ENCODE measurements at regions not wholly inside any gene's neighbourhood (a gene's known extent, or its start where the extent isn't known, plus 50 kb on each side); places are given as distances from the start of the nearest gene placed in this dataset.

DNA sequence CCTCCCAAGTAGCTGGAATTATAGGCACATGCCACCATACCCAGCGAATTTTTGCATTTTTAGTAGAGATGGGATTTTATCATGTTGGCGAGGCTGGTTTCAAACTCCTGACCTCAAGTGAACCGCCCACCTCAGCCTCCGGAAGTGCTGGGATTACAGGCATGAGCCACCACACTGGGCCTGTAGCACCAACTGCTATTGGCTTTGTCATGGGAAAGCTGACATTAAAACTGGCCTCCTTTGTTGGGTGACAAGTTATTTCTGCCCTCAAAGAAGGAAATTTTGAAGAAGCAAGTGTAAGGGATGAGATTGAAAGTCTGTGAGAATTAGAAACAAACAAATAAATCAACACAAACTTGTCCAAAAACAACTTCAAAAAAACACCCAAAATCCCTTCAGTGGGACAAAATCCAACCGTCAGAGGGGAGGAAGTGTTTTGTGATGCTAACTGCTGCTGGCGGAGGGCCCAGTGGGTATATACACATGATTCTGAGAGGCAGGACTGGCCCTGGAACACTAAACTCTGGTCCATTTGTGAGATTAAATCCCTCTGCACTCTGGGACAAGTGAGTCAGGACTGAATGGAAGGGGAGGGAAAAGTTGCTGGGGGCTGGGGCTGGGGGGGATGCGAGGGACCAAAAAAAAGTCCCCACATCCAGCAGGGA, 87.5 kb upstream of the NAA20 start:
- DNase-seq, result no peak

DNA sequence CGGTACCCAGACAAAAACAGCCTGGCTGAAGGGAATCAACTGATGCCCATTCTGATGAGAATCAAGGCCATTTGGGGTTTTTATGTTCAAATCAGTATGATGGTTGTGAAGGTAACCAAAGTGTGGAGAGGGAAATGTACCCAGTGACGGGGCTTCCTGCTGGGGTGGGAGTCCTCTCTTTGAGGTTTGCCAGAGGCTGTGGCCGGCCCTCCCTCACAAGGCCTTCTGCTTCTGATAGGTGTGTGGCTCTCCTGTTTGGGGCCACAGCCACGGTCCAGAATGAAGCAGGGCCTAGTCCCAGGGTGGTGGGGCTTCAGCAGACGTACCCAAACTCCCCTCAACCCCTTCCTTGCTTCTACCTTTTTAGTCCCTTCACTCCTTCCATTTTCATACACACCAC, 86.7 kb upstream of the NAA20 start:
- DNase-seq, result no peak

DNA sequence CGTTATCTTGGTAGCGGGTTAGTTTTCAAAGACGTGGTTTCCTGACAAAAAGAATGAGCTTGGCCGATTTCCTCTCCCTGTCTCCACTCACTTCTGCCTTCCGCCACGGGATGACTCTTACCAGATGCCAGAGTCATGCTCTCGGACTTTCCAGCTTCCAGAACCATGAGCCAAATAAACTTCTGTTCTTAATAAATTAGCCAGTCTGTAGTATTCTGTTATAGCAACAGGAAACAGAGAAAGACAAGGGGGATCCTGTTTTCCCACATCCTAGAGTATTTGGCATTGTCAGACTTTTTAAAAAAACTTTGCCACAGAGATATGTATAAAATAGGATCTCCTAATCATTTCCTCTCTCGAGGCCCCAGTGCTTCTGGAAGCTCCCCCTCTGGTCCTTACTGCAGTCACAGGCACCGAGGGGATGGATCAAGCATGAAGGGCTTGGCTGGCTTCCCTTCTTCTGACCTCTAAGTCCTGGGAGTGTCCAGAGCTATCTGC, 84.9 kb upstream of the NAA20 start:
- DNase-seq, result no peak

DNA sequence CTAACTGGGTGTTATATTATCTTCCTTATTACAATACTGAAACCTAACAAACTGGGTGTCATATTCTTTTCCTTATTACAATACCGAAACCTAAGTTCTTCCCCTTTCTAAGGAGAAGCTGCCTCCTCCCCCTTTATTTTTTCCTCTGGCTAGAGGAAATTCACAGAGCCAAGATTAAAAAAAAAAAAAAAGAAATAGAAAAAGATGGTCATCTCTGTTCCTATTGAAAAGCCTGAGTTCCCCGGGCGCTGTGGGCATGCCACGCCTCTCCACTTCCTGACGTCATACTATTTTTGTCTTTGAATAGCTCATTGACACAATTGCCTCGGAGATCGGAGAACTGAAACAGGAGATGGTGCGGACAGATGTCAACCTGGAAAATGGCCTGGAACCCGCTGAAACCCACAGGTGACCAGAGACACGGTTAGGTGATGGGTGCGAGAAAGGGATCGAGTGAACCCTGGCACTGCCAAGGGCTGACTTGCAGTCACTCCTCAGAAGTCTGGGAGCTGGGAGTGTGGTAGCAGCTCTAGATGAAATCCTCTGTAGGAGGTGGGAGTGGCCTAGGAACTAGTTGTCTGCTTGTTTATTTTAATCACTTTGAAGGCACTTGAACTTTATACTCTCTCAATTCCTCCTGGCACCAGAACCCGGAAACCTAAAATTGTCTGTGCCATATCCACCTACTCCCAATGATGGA, 82.2 kb upstream of the NAA20 start:
- no peak for DNase-seq

DNA sequence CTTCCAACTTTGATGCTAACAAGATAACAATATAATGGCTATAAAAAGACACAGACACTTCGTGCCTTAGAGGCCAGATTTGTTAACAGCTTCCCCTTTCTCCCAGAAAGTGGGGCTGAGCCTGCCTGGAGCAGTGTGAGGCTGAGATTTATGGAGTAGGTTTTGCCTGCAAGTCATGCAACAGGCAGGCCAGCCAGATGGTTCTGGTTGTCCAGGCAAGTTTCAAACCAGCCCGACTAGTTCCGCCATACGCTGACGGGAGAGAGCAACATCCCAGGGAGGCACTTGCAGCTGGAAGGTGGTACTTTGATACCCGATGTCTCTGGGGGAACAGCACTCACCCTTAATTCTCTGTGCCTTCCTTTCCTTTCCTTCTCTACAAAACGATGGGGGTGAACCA, 81.3 kb upstream of the NAA20 start:
- DNase-seq, result no peak

DNA sequence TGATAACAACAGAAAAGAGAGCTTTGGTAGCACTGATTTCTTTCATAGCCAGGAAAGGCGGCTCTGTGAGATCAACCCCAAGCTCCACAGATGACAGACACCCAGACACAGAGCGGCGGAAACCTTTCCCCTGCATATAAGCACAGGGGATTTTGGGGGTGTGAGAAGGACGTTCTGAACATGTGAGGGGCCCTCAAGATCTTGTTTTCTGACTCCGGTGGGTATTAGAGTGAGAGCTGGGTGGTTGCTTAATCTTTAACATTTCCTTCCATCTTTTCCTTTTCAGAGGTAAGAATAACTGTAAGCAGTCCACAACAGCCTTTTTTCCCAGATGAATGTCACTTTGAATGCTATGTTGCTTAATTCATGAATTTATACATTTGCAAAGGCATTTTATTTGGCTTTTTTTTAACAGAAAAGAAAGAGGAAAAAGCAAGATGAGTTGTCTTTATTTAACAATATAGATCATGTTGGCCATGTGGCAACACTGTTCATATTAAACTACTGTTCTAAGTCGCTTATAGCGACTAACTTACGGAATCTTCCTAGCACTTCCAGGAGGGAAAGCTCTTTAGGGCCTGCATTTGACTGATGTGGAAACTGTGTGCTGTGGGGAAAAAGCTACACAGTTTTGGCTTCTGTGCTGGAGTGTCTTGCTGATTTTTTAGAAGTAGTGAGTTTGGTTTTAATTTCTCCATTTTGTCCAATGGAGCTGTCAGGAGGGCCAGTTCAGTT, 80.5 kb upstream of the NAA20 start:
- DNase-seq, result no peak

DNA sequence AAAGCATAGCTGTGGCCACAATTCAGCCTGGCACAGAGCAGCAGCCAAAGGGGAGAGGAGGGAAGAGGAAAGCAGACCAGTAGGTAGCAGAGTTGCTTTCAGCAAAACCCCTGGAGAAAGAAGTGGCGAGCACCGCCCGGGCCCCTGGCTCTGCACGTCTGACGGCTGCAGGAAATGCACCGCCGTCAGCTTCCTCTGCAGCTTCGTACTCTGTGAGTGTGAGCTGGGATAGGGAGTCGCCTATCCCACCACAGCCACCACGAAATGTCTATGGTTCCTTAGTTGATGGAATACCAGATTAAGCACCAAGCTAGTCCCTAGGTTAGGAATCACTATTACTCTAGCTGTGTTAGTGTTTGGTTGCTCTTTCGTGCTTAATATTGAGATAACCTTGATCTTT, 79.9 kb upstream of the NAA20 start:
- no peak for DNase-seq

DNA sequence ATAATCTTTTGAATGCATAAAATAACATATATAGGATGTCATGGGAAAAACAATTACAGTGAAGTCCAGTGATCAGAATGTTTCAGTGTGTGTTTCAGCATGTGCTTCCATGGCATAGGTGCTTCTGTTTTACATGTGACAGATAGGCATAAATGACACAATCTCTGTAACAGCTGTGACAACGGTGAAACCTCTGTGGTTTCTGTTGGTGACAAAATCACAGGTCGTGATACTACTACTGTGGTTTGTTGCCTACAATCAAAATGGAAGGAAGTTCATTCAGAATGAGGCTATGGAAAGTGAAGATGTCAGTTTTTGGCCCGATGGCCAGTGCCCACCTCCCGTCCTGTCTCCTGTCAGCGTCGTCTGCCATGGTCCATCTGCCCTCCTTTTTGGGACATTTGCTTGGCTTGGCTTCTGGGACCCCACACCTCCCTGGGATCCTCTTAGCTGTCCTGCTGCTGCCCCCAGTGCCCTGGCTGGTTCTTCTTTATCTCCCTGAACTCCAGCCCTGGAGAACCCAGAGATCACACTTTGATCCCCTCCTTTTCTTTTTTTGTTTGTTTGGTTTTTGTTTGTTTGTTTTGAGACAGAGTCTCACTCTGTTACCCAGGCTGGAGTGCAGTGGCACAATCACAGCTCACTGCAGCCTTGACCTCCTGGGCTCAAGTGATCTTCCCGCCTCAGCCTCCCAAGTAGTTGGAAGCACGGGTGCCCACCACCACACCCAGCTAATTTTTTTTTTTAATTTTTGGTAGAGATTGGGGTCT, 79.3 kb upstream of the NAA20 start:
- no peak for DNase-seq

DNA sequence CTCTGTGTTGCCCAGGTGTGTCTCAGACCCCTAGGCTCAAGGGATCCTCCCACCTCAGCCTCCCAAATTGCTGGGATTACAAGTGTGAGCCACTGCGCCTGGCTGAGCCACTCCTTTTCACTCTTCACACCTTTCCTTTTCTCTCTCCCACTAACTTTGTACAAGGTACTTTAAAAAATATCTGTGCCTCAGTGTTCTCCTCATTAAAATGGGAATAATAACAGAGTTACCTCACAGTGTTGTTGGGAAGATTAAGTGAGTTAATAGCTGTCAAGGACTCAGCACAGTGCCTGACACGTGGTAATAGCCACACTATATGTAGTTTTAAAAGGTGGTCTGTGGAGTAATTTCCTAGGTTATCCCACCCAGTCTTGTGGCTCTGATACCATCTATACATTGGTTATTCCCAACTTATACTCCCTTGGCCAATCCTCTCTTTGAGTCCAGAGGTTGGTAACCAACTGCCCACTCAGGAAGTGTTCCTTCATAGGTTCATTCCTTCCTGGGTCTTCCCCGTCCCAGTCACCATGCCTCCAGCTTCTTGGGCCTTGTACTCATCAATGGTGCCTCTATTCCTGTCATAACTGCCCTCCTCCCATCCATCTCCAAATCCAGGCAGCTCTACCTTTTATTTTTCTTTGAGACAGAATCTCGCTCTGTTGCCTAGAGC, 78.6 kb upstream of the NAA20 start:
- DNase-seq, result no peak

DNA sequence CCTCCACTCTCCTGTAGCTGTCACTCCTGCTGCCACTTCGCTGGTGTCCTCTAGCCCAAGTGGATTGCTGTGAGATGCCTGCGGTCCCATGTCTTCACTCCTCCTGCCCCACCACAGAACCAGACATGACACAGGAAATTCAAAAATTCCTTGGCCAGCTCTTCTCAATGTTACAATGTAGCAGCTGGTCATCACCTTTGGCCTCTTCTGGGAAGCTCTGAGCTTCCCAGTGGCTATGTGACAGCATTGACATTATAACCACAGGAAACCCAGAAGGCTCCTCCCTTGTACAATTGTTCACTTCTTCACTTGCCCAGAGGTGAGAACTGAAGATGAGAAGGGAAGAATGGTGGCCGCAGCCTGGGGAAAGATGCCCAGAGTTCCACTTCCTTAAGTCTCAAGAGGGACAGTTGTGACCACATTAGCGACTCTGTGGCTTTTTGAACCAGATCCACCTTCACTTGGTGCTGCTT, 76.1 kb upstream of the NAA20 start:
- DNase-seq, result no peak

DNA sequence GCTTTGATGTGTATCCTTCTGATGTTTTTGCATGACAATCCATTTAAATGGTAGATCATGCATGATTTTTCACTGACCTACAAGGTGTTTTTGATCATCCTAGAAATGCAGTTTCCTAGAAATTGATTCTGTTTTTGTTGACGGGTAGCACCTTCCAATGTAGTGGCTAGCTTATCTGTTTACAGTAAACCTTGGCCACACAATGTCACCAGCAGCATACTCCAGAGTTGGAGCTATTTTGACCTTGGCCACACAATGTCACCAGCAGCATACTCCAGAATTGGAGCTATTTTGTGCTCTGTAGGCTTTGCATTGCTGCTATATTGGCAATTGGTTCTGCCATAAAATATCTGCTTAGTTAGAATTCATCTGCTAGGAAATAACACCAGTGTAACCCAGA, 74.6 kb upstream of the NAA20 start:
- DNase-seq, result no peak

DNA sequence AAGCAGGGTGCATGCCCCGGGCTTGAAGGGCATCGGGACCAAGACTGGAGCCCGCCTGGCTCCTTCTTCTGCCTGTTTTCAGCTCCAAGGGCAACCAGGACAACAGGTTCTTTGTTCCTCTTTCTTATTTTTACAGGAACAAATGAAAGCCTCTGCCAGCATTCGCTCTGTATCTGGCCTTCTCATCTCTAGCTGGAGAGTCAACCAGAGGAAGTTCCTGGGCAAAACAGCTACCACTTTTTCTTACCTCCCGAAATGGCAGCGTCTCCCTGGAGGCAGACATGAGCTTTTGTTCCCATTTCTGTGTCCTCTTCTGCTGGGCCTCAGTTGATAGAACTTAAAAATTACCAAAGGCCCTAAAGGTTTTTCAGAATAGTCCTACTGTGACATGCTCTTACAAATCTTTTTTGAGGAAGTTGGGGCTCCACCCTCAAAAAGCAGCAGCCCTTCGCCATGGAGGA, 74.1 kb upstream of the NAA20 start:
- no peak for DNase-seq

DNA sequence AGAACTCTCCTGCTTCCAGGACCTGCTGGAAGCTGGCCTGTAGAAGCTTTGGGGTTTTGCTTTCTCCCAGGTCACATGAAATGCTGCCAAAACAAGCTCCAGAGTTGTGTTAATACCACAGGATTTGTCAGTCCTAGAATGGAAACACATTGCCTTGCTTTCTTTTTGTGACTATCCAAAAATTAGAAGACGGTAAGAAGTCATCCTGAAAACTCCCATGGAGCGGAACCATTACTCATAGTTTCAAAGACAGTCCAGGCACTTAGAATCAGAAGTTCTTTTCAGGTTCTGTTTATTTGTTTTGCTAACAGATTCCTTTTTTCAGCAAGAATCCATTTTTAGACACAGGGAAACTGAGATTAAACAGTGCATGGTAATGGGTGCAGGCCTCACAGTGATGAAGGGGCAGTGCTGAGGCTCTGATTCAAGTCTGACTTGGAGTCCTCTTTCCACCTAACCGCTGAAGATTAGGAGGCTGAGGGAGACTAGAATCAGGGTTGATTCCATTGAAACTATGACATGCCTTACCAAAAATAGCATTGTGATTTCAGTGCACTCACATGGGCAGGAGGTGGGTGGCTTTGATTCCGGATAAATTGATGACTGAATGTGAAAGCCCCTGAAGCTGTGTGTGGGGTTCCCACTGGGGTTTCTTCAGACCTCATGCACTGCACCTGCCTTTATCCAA, 72.2 kb upstream of the NAA20 start:
- DNase-seq, result no peak

DNA sequence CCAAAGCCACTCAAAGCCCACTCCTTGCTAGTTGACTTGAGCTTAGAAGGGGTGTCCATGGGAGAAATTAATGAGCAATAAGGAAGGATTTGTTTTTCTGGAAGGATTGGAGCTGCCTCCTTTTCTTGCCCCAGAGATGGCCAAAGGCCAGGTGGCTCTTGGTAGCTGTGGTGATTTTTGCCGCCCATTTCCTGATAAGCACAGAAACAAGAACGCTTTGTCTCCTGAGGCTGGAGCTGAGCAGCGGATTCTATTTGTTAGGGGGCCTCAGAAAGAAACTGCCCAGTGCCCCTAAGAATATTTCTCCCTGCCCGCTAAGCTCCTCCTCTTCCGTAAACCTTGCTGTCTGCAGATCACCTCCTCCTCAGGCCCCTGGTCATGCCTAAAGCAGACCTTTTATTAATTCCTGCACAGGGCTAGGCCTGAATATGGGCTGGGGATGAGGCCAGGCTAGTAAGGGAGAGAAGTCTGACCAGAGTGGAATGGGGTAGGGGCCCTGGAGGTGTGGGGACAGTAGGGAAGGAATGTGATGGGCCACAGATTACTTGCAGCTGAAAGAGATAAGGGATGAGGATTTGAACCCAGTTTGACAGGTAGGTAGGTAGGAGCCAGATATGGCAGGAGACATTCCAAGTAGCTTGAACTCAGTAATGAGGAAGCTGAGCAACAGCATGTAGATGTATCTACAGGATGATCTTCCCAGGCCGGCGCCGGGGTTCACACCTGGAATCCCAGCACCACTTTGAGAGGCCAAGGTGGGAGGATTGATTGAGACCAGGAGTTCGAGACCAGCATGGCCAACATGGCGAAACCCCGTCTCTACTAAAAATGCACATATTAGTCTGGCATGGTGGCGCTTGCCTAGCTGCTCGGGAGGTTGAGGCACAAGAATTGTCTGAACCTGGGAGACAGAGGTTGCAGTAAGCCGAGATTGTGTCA, 71.2 kb upstream of the NAA20 start:
- DNase-seq, result no peak

DNA sequence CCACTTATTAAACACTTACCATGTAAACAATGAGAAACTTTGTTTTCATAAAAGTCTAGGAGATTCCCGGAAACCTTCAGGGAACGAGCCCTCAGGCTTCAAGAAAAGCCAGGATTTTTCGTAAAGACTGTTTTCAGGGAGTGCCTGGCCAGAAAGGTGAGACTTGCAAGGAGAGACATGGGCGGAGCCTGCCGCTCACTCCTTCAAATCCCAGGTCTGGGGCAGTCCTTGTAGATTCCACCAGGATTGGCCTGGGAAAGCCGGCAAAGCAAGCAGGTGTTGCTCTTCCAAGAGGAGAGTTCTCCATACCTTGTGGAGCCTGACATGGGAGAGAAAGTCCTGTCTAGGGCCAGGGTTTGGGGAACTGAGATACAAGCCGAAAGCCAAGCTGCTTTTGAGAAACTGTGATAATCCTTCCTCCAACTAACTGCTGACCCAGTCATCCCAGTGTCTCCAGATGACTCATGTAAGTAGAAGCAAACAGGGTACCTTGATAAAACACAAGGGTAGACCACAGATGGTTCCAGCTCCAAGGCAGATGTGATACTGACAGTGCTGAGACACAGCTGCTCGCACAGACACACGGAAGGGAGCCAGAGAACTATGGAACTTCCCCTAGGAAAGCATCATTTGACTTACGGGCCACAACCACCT, 69.4 kb upstream of the NAA20 start:
- no peak for DNase-seq

DNA sequence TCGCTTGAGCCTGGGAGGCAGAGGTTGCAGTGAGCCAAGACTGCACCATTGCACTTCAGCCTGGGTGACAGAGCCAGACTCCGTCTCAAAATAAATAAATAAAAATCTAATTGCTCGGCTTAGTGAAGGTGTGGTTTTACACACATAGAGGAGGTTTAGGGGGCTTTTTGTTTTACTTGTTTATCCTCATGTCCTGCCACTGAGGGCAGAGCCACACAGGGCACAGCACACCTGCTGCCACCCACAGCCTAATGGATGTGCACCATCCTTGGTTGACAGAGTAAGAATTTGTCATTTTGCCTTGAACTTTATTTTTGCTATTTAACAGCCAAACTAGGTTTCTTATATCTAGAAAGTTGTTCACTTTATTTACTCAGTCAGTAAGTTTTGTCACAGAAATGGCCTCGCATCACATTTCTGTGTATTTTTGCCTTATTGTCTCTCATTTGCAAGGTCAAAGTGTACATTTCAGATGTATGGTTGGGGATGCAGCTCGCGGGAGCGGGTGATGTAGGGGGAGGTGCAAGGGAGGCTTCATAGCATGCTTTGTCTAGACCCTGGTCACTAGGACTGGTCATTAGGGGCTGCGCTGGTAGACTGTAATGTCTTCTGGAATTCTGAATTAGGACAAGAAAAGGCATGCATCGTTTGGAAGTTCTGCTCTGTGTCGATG, 67.8 kb upstream of the NAA20 start:
- DNase-seq, result no peak

DNA sequence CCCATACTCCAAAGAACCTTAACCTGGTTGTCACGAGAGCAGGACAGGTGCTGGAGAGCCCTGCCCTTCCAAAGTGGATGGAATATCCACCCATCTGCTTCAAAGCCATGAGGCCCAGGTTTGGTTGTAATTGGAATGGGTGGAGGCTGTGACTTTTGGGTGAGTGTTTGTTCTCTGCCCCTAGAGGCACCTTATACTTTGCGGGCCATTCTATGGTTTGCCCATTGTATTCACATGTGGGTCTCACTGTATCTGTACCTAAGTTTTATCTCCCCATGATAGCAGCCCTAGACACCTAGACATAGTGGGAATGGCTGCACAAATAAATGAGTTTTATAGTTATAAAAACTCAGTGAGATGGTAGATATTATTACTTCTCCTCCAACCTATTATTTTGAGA, 67.1 kb upstream of the NAA20 start:
- DNase-seq, result no peak

DNA sequence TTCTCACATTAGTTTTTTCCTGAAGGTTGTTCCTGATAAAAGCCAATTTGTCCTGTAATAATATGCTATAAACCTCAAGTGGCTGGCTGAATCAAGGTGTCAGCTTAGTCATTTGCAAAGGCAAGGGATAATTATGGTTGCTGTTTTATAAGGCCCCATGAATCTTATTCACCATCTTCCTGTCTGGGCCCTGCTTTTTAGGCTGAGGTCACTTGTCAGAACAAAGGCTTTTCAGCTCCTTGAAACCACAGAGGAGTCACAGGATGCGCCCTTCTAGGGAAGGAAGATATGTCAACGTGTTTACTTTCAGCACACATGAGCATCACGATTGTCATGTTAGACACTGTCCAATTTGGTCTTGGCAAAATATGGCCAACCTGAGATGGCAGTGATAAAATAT, 64.8 kb upstream of the NAA20 start:
- DNase-seq, result no peak

DNA sequence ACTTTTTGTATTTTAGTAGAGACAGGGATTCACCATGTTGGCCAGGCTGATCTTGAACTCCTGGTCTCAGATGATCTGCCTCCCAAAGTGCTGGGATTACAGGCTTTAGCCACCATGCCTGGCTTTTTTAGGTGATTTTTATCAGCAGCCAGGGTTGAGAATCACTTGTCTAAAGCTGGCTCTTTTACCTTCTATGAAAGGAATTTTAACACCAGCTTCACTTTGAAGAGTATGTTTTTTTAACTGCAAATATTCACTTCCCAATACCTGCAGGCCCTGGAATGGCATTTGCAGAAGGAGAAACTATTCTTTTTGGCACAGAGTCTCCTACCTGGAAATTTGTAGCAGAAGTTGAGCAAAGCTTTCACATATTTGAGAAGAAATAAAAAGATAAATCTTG, 63.6 kb upstream of the NAA20 start:
- DNase-seq, result no peak

DNA sequence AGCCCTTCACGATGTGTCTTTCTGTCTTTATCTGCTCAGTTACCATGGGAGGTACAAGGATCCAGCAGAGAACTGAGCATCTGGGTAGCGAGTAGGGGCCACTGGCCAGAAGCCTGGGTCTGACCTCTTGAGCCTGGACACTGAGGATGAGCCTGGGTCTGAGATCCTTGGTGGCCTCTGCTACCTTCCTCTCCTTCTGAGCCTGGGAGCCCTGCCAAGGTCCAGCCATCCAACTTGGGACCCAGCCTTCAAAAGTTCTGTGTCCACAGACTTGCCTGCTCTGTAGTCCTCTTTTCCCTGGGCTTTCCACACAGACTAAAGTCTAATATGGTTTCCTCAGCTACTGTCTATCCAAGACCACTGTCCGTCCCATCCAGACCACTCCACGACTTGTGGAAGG, 60.2 kb upstream of the NAA20 start:
- no peak for DNase-seq

Data from right forelimb (tissue), 1 donor.